ENCODE measurements at regions not wholly inside any gene's neighbourhood (a gene's known extent, or its start where the extent isn't known, plus 50 kb on each side); places are given as distances from the start of the nearest gene placed in this dataset.

GRCh38 chr20:7703551-7703961 lies 236.7 kb downstream of the HAO1 start:
- ATAC-seq, result no peak
- TF ChIP-seq CEBPB (IDR thresholded peaks at IDR 0.05) (no peak), HOXB13 (CRISPR knock-in tag; IDR thresholded peaks at IDR 0.05; ENCODE audit: low read depth) (no peak), HMGXB4 (CRISPR knock-in tag; IDR thresholded peaks at IDR 0.05; ENCODE audit: borderline replicate concordance) (no peak), RNF2 (IDR thresholded peaks at IDR 0.05; ENCODE audit: borderline replicate concordance, low read depth) (no peak), POLR2A (IDR thresholded peaks at IDR 0.05; ENCODE audit: low read length) (no peak), TFCP2L1 (CRISPR knock-in tag; IDR thresholded peaks at IDR 0.05) (no peak), NPAS2 (CRISPR knock-in tag; IDR thresholded peaks at IDR 0.05; ENCODE audit: borderline replicate concordance) (no peak), ZC3H11A (IDR thresholded peaks at IDR 0.05) (no peak), RCOR1 (IDR thresholded peaks at IDR 0.05; ENCODE audit: low read depth, low read length) (no peak), MYC (IDR thresholded peaks at IDR 0.05; ENCODE audit: borderline replicate concordance, low read length) (no peak), RARB (CRISPR knock-in tag; IDR thresholded peaks at IDR 0.05) (no peak), RAD21 (conservative IDR thresholded peaks at IDR 0.05 in 1 of 2, IDR thresholded peaks at IDR 0.05 in 1 of 2) (no peak), MAZ (IDR thresholded peaks at IDR 0.05; ENCODE audit: borderline replicate concordance, low read depth, low read length) (no peak), EP300 (IDR thresholded peaks at IDR 0.05) (no peak), ZSCAN20 (CRISPR knock-in tag; IDR thresholded peaks at IDR 0.05) (no peak), REST (IDR thresholded peaks at IDR 0.05) (no peak), MAX (IDR thresholded peaks at IDR 0.05) (no peak)
- no peak for FAIRE-seq

GRCh38 chr20:7703996-7704395 lies 236.3 kb downstream of the HAO1 start:
- Histone ChIP-seq H3K4me3 (no peak overlapping the region), H3K4me2 (no peak overlapping the region), H3K27ac (no peak overlapping the region), H3K4me1 (no peaks in the 10 kb centered on the region), H3K9me3 (0 out of 3 replicates have a peak, but pooled peaks cover 3% of the 10 kb centered on the region)
- POLR2A ChIA-PET, result no interaction called here
- DNase-seq (ENCODE audit: low read depth in 1 of 2, low spot score in 1 of 2) (no peak), ATAC-seq (no peak), FAIRE-seq (no peak)
- CTCF ChIA-PET, result interaction anchor here (0.6 kb wide), 1 partner anchor 983 kb away, joined by 3 read pairs; no protein-coding TSS in a partner anchor
- TF ChIP-seq FOSB (CRISPR knock-in tag; IDR thresholded peaks at IDR 0.05) (no peak), RARB (CRISPR knock-in tag; IDR thresholded peaks at IDR 0.05) (no peak), CHD4 (IDR thresholded peaks at IDR 0.05; ENCODE audit: borderline replicate concordance) (no peak), PHF8 (IDR thresholded peaks at IDR 0.05; ENCODE audit: borderline replicate concordance, low read depth) (no peak), ZC3H11A (IDR thresholded peaks at IDR 0.05) (no peak), CHD2 (IDR thresholded peaks at IDR 0.05; ENCODE audit: low read length, partially characterized antibody) (no peak), ELK1 (IDR thresholded peaks at IDR 0.05; ENCODE audit: low read depth, low read length) (no peak)
- WGBS (ENCODE audit: missing lambda C conversion rate), result 17% methylated on average over 2 of the region's 2 CpGs

More at GRCh38 chr20:7703551-7703961, 236.7 kb downstream of the HAO1 start:
- POLR2A ChIA-PET, result no interaction called here
- H3K4me2 ChIP-seq, result no peak overlapping the region
- H3K4me3 ChIP-seq, result no peak overlapping the region
- 17% methylated on average over 4 of the region's 4 CpGs for WGBS (ENCODE audit: missing lambda C conversion rate)
- H3K27ac ChIP-seq, result no peak overlapping the region
- H3K4me1 ChIP-seq, result no peaks in the 10 kb centered on the region
- CTCF ChIA-PET, result no interaction called here
- H3K9me3 ChIP-seq, result 0 out of 3 replicates have a peak, but pooled peaks cover 3% of the 10 kb centered on the region
- DNase-seq (ENCODE audit: low read depth in 1 of 2, low spot score in 1 of 2), result no peak

Data from A549 (cell line).